ENCODE measurements at regions not wholly inside any gene's neighbourhood (a gene's known extent, or its start where the extent isn't known, plus 50 kb on each side); places are given as distances from the start of the nearest gene placed in this dataset.

DNA sequence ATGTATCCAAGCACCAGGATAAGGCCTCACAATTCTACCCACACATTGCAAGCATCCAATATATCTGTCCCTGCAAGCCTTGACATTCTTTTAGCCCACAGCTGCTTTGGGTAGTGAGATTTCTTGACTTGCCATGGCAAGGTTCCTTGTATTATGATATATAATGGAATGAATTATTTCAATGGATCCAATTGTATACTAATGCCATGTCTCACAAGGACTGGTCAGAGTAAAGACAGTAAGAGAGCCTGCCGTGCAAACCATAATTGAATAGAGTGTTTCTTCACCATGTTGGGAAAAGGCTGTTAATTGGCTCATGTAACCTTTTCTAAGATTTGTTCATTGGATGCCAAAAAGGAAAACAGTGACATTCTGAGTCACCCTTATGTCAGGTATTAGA is 64.3 kb upstream of the RBBP8 start:
- DNase-seq = no peak

DNA sequence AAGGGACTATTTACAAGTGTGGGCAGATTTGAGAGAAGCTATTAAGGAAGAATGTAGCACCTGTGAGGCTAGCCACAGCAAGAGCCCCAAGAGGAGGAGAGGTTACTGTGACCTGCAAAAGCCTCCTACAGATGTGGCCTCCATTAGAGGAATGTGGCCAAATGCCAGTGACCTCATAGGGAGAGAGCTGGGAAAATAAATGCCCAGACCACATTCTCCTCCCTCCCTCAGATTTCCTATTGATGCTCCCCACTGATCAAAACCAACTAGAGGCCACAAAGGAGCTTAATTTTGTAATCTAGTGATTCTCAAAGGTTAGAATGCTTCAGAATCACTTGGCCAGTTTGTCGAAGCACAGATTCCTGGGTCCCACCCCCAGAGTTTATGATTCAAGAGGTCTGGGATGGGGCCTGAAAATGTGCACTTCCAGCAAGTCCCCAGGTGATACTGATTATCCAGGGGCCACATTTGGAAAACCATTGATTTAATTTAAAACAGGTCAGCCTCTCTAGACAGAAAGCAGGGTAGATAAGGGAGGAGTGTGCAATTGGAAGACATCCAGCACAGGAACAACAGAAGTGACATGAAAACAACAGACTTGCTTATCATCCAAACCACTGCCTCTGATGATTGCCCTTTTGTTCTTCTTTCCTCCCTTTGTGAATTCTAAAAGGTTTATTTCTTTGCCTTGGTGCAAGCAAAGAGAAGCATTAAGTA is 61.2 kb upstream of the RBBP8 start:
- DNase-seq = peak; percentile 64

DNA sequence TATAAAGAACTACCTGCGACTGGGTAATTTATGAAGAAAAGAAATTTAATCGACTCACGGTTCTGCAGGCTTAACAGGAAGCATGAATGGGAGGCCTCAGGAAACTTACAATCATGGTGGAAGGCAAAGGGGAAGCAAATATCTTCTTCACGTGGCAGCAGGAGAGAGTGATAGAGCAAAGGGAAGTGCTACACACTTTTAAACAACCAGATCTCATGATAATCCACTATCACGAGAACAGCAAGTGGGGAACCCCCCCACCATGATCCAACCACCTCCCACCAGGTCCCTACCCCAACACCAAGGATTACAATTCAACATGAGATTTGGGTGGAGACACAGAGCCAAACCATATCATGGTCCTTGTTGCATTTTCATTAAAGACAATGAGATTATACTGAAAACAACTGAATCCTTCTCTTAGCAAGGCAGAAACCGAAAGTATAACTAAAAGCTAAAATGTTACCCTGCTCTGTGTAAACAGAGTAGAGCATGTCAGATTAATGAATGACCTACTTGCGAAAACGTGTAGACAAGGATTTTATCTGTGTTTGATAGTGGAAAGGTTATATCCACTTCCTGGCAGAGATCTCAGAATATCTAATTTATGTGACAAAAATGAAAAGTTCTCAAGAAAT is 60.1 kb upstream of the RBBP8 start:
- peak; percentile 20 for DNase-seq

DNA sequence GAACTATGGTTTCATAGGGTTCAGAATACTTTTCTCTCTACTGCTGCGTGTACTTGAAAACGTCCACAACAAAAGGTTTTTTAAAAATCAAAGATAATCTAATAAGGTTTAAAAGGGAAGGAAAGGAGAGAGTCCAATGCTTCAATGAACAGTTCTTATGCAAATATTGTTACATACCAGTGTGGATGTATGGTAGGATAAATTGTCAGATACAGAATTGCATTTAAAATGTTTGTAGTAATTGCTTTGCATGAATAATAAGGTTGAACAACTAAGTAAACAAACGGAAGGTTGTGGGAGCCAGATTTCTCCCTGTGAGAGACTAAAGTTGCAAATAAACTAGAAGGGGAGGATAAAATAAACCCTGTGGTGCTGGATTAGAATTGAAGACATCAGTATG is 53.8 kb upstream of the RBBP8 start:
- no peak for DNase-seq

DNA sequence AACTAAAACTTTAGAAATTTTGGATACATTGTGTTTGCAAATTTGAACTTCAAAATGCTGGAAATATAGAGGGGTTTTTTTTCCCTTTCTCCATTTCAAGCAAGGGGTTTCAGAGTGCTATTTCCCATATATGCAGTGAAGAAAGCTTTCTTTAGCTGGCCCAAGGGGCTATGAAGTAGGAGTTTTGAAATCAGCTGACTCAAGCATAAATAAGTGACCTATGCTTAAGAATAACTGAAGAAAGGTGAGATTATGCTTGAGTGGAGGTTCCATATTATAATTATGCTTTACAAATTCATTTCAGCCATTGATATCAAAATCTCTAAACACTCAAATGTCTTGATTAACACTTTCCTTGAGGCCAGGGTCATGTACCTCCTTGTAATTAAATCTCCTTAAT is 51.0 kb upstream of the RBBP8 start:
- DNase-seq = no peak

DNA sequence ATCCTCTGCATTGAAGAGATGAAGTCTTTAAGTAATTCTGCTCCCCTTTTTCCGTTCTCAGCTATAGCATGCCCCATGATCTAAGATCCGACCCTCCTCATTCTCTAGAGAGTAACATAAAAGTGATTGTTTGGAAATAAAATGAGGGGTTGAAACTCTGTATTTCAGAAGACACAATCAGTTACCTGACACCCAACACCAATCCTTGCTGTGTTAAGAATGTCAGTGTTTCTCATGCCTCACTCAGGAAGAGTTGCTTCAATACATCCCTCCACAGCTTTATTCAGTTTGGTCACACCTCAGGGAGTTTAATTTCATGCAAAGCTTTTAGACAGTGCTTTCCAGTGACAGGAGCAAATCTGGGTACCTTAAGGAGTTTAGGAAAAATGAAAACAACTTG is 49.9 kb upstream of the RBBP8 start:
- no peak for DNase-seq
